Spleen (tissue), 7 donors: ENCODE measurements at regions not wholly inside any gene's neighbourhood (a gene's known extent, or its start where the extent isn't known, plus 50 kb on each side); places are given as distances from the start of the nearest gene placed in this dataset.

Source experiments
- POLR2A ChIP-seq, 3 donors: fragments of 450-650 bp; IDR thresholded peaks; one replicate each; pipeline ENCODE4 v1.5.1; 2017; ENCODE audit warnings: antibody characterized with exemption in 3 of 3, mild to moderate bottlenecking in 1 of 3
- POLR2AphosphoS5 ChIP-seq, 3 donors: sonication (generic); formaldehyde crosslinking; IDR thresholded peaks; one replicate each; pipeline ENCODE4 v1.5.1; 2017; ENCODE audit warnings: antibody characterized with exemption in 3 of 3
- TF ChIP-seq, protein P1 (sequence below), 11 experiments: fragments of 200-600 bp in 7 of 11; fragments of 450-650 bp in 4 of 11; sonication (generic) in 4 of 11; IDR thresholded peaks in 8 of 11; conservative IDR thresholded peaks in 3 of 11; 1 replicate in 7 of 11; 2 replicates in 4 of 11; pipeline versions ENCODE4 v1.4.0 to v1.8.0; 2016 to 2021; ENCODE audit warnings: antibody characterized with exemption in 11 of 11, inconsistent platforms in 4 of 11, mild to moderate bottlenecking in 1 of 11
- donor health status: DM: no; HTN: no; CAD: no; lungs with moderate emphysema.
- donor health status: DM: no; HTN: no; CAD: no.
- donor health status: DM: no; HTN: no; CAD: no.

DNA sequence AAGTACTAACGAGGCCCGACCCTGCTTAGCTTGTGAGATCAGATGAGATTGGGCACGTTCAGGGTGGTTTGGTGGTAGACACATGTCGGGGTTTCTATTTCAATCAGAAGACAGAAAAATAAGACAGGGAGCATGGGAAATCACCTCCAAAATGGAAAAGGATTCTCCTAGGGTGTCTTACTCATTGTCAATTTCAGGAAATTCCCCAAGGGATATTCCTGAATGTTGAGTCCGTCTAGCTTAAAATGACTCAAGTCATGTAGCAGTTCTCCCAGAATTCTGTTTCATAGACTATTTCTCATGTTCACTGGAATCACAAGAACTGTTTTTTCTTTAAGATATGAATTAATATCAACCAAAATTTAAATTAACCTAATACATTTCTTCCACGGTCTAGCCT is 380.1 kb downstream of the EFNB2 start:
- TF ChIP-seq, protein P1, sequence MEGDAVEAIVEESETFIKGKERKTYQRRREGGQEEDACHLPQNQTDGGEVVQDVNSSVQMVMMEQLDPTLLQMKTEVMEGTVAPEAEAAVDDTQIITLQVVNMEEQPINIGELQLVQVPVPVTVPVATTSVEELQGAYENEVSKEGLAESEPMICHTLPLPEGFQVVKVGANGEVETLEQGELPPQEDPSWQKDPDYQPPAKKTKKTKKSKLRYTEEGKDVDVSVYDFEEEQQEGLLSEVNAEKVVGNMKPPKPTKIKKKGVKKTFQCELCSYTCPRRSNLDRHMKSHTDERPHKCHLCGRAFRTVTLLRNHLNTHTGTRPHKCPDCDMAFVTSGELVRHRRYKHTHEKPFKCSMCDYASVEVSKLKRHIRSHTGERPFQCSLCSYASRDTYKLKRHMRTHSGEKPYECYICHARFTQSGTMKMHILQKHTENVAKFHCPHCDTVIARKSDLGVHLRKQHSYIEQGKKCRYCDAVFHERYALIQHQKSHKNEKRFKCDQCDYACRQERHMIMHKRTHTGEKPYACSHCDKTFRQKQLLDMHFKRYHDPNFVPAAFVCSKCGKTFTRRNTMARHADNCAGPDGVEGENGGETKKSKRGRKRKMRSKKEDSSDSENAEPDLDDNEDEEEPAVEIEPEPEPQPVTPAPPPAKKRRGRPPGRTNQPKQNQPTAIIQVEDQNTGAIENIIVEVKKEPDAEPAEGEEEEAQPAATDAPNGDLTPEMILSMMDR (IDR thresholded peaks at IDR 0.05 in 8 of 11, conservative IDR thresholded peaks at IDR 0.05 in 3 of 11), result no peak
- no peak for TF ChIP-seq POLR2A (IDR thresholded peaks at IDR 0.05)
- no peak for TF ChIP-seq POLR2AphosphoS5 (IDR thresholded peaks at IDR 0.05)
